ENCODE measurements at regions not wholly inside any gene's neighbourhood (a gene's known extent, or its start where the extent isn't known, plus 50 kb on each side); places are given as distances from the start of the nearest gene placed in this dataset.
"Not testable (repeated sequence)": the region's sequence is repeated elsewhere in the genome, so short reads cannot be mapped to it uniquely, and the experiment has no call there.

DNA sequence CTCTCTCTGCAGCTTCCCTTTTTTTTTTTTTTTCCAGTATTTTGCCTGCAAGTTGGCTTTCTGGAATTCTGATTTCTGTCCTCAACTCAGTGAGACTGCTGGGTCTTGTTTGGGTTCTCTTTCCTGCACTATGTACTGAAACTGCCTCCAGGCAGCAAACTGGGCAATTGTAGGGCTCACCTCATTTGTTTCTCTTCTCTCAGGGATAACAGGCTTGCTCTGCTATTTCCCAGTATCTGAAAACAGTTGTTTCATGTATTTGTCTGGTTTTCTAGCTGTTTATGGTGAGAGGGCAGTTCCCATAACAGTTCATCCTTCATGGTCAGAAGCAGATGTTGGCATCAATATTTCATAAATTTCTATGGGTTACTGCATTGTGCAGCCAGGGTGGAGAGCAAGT lies 206.0 kb downstream of the CYRIA start:
- no peak for DNase-seq (ENCODE audit: low read depth)

- no peak for DNase-seq (ENCODE audit: low read depth)
Measured at GRCh38 chr2:16454621-16455020, 211.0 kb downstream of the CYRIA start.

DNA sequence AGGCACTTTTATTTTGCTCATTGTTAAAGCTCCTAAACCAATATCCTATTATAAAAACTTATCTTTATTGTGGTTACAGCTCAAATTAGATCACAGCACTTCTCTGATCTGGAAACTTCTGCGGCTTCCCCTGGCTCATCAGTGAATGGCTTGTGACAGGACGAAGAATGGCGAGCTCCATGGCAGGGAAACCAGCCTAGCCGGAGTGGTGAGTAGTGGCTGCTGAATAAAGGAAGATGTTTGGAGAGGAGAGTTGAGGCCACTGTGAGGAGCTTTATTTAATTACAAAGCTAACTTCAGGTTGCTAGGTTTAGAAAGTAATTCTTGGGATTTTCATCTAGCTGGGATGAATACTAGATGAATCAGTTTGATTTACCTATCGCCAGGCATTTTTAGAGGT lies 213.5 kb downstream of the CYRIA start:
- DNase-seq (ENCODE audit: low read depth) = no peak

- DNase-seq (ENCODE audit: low read depth) = no peak
Measured at GRCh38 chr2:16446706-16447105, 218.9 kb downstream of the CYRIA start.

GRCh38 chr2:16442971-16443370 lies 222.7 kb downstream of the CYRIA start:
- DNase-seq (ENCODE audit: low read depth) = no peak

DNA sequence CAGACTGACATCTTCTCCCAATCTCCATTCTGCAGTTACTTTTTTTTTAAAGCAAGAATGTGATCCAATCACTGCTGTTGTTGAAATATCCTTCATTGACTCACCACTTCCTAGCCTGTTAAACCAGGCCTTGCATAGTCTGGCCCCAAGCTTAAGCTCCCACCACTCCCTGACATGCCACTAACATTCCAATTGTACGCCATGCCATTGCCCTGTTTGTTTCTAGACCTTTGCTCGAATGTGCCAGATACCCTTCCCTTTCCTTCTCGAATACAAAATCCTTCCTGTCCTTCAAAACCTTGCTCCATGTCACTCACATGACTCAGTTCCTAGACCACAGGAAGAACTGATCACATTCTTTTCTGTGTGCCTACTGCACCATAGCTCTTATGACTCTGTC lies 224.2 kb downstream of the CYRIA start:
- DNase-seq (ENCODE audit: low read depth) = no peak

DNA sequence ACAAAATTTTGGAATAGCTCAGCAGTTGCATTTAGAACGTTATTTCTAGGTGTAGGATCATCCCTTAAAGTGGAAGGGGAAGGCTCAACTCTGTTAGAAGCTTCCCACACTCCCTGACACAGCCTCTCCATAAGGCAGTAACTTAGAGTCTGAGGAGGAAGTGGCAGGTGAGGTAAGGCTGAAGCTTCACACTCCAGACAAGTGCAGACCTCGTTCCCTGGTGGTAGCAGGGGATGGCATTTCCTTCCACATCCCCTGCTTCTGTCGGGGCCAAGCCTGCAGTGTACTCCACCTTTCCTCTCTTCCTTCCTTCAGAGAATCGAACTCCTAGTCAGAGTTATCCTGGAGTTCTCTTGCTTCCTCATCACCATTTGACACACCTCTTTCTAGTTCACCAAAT lies 224.7 kb downstream of the CYRIA start:
- no peak for DNase-seq (ENCODE audit: low read depth)

DNA sequence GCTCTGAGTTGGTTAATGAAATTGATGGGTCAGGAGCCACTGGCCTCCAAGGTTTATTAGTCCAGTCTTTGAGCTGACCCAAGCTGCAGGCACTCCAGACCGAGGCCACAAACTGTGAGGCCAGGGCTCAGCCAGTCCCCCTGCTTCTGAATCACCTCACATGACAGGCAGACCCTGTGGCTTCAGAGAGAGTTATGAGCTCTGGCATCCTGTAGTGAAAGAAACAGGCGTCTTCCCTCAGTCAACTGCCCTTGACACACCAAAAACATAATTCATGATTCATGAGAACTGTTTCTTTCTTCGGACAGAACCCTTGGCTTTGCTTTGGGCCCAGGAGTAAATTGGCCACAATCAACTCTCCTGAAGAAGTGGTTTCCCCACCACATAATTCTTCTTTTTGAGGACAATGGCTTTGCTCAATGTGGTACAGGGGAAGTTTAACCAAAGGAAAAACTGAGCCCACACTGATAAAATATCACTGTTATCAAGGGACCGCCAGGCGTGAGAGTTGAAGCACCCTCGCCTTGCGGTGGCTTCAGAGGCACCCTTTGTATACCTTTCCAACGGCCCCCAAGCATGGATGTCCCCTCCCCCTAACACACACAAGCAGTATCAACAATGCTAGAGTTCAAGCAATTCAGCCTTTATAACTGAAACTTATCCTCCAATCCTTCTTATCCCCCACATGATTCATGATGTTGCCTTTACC lies 226.9 kb downstream of the CYRIA start:
- no peak for DNase-seq (ENCODE audit: low read depth)

GRCh38 chr2:16437189-16437588 lies 228.4 kb downstream of the CYRIA start:
- no peak for DNase-seq (ENCODE audit: low read depth)

DNA sequence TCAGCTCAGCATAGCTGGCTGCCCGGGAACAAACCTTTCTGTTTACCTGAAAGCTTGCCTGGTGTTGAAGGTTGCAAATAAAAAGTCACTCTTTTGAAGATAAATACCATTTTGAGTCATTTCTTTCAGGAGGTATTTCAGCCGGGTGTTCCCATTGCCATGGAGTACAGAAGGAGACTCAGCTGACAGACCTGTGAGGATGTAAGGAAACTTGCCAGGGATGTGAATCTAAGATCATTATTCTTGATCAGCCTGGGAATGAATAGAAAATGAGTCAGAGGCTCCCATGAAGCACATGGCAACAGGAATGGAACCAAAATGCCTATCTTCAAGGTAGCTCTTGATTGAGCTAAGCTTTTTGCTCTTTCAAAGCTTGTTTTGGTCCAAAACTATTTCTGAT lies 231.2 kb downstream of the CYRIA start:
- DNase-seq (ENCODE audit: low read depth) = no peak

- DNase-seq (ENCODE audit: low read depth) = no peak
Measured at GRCh38 chr2:16430846-16431245, 234.8 kb downstream of the CYRIA start.

- no peak for DNase-seq (ENCODE audit: low read depth)
Measured at GRCh38 chr2:16429431-16430145, 236.0 kb downstream of the CYRIA start.

- DNase-seq (ENCODE audit: low read depth) = no peak
Measured at GRCh38 chr2:16429002-16429401, 236.6 kb downstream of the CYRIA start.

- no peak for DNase-seq (ENCODE audit: low read depth)
Measured at GRCh38 chr2:16425462-16426336, 239.9 kb downstream of the CYRIA start.

DNA sequence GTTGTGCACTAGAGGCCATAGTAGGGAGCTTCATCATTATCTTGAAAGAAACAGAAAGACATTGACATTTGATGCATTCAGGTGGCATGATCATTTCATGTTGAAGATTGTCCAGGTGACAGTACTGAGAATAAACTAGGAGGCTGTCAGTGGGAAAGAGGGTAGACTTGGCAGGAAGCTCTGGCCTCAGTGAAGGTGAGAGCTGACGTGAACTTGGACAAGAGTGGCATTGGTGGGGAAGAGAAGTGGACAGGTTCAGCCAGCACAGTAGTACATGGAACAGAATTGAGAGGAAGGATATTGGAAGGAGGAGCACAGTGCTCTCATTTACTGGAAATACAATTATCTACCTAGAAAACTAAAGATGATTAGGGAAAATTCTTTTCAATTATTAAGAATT lies 245.2 kb downstream of the CYRIA start:
- no peak for DNase-seq (ENCODE audit: low read depth)

- no peak for DNase-seq (ENCODE audit: low read depth)
Measured at GRCh38 chr2:16417726-16418125, 247.9 kb downstream of the CYRIA start.

DNA sequence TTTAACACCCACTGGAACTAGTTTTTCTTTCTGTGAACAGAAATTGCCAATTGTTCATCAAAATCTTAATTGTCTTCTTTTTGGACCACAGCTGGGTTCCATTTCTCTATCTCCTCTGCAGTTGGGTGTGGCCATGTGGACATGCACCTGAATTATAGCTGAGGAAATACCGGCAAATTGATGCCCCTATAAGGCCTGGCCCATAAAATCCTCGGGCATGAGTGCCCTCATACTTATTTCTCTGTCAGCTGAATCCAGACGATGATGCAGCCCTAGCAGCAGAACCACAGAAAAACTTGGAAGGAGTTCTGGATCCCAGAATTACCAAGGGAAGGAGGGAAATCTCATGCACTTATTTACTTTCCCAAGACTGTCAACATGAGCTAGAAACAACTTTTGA lies 249.0 kb downstream of the CYRIA start:
- DNase-seq (ENCODE audit: low read depth) = no peak

DNA sequence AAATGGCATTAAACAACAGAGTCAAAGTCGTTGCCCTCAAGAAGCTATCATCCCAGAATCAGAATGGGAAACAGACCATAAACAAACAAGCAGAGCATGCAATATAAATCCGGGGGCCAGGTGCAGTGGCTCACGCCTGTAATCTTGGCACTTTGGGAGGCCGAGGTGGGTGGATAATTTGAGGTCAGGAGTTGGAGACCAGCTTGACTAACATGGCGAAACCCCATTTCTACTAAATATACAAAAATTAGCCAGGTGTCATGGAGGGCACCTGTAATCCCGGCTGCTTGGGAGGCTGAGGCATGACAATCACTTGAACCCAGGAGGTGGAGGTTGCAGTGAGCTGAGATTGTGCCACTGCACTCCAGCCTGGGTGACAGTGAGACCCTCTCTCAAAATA lies 249.8 kb downstream of the CYRIA start:
- DNase-seq (ENCODE audit: low read depth) = not testable (repeated sequence)

GRCh38 chr2:16413947-16414346 lies 251.7 kb downstream of the CYRIA start:
- DNase-seq (ENCODE audit: low read depth) = no peak

DNA sequence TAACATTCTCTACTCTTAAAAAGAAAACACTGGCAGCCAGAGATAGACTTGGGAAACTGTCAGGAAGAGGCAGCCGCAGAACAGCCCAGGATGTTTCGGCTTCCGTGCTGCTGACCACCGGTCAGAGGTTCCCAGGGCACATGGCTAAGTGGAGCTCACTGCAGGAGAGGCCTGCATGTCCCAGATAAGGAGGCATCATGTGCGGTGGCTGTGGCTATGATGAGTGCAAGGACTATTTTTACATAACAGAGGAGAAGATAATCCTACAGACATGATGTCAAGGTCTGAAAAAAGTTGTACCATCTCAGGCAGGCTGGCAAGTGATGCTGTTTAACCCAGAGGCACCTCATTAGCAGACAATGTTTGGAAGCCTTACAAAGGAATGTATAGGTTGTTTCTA lies 252.3 kb downstream of the CYRIA start:
- no peak for DNase-seq (ENCODE audit: low read depth)

GRCh38 chr2:16412321-16413030 lies 253.2 kb downstream of the CYRIA start:
- no peak for DNase-seq (ENCODE audit: low read depth)

DNA sequence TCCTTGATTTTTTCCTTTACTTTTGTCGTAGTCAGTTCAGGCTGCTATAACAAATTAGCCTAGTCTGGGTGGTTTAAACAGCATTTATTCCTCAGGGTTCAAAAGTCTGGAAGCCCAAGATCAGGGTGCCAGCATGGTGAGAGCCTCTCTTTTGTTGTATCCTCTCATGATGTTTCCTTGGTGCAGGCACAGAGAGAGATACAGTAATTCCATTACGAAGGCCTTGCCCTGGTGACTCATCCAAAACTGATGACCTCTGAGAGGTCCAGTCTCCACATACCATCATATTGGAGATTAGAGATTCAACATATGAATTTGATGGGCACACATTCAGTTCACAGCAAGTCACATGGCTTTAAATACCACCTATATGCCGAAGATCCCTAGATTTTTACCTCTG lies 253.8 kb downstream of the CYRIA start:
- no peak for DNase-seq (ENCODE audit: low read depth)

All from activated T-helper 1 cell treated with Interleukin-2 at 50 U/mL for 16 hours (primary cell).